ENCODE measurements at regions not wholly inside any gene's neighbourhood (a gene's known extent, or its start where the extent isn't known, plus 50 kb on each side); places are given as distances from the start of the nearest gene placed in this dataset.

DNA sequence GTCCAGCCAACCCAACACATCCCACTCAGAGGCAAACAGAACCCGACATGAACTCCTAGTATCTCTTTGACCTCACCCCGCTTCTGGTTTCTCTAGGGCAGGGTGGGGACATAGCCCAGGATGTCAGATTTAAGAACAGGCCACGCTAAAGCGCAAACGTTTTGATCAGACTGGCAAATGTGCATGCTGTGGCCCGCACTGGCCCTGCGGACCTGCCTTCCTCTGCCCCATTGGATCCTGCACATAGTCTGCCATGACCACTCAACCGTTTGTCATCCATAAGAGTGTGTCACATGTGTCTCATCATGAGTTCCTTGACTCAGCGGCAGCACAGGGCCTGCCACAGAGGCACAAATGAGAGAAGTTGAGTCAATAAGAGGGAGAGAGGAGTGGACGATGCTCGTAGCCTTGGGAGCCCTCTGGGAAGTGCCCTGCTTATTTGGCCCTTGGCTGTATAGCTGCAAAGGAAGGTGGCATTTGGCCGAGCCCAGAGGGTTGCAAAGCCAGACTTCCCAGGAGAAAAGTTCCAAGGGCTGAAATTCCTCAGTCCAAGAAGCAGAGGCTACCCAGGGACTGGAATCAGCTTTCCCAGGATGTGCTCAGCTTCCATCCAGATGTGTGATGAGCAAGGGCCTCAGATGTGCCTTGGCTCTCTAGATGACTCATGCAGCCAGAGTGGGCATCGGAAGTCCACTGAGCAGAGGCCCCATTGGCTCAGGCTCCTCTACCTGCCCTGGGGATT is 55.5 kb upstream of the SLCO2A1 start:
- TF ChIP-seq, protein P1, sequence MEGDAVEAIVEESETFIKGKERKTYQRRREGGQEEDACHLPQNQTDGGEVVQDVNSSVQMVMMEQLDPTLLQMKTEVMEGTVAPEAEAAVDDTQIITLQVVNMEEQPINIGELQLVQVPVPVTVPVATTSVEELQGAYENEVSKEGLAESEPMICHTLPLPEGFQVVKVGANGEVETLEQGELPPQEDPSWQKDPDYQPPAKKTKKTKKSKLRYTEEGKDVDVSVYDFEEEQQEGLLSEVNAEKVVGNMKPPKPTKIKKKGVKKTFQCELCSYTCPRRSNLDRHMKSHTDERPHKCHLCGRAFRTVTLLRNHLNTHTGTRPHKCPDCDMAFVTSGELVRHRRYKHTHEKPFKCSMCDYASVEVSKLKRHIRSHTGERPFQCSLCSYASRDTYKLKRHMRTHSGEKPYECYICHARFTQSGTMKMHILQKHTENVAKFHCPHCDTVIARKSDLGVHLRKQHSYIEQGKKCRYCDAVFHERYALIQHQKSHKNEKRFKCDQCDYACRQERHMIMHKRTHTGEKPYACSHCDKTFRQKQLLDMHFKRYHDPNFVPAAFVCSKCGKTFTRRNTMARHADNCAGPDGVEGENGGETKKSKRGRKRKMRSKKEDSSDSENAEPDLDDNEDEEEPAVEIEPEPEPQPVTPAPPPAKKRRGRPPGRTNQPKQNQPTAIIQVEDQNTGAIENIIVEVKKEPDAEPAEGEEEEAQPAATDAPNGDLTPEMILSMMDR (IDR thresholded peaks at IDR 0.05; ENCODE audit: poor library complexity) = no peak
- no peak for TF ChIP-seq EZH2phosphoT487 (IDR thresholded peaks at IDR 0.05; ENCODE audit: low read depth, severe bottlenecking, unreplicated experiment)
- no peak for TF ChIP-seq EZH2 (IDR thresholded peaks at IDR 0.05; ENCODE audit: borderline replicate concordance)
